ENCODE measurements at regions not wholly inside any gene's neighbourhood (a gene's known extent, or its start where the extent isn't known, plus 50 kb on each side); places are given as distances from the start of the nearest gene placed in this dataset.

DNA sequence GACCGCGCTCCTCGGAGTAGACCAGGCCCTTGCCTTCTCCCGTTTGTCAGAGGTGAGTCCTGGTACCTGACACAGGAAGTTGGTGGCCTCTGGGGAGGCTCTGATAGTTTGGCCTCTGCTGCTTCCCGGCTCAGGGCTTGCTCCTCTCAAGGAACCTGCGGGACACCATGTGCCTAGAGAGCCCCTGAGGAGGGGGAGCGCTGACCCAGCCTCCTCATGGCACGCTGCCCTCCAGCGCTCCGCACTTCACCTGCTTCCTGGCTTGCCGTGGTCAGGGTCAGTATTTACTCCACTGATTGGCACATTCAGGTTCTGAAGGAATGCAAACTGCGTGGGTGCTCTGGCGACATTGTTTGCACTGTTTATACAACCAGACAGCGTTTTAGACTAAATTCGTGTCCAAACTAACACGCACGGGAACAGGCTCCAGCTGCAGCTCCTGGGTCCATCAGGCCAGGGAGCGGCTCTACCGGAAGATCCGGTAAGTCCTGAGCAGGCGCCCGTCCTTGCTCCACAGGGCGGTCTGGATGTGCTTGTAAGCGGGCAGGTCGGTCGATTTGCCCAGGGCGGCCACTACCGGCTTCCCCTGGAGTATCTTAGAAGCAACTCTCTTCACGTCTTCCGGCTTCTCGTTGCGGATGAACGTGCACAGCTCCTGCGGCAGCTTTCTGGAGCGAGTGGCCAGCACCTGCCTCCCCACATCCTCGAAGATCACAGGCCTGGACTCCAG, 121.6 kb upstream of the GRID2 start:
- TF ChIP-seq HNF4G (IDR thresholded peaks at IDR 0.05) (no peak), EGR1 (IDR thresholded peaks at IDR 0.05; ENCODE audit: low read depth in 2 of 2) (no peak), NR2F2 (IDR thresholded peaks at IDR 0.05) (no peak), RAD21 (IDR thresholded peaks at IDR 0.05) (no peak), JUND (IDR thresholded peaks at IDR 0.05) (no peak), FOXA1 (IDR thresholded peaks at IDR 0.05) (no peak)
- TF ChIP-seq, protein P1, sequence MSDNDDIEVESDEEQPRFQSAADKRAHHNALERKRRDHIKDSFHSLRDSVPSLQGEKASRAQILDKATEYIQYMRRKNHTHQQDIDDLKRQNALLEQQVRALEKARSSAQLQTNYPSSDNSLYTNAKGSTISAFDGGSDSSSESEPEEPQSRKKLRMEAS (IDR thresholded peaks at IDR 0.05) = no peak
- TF ChIP-seq, protein P2, sequence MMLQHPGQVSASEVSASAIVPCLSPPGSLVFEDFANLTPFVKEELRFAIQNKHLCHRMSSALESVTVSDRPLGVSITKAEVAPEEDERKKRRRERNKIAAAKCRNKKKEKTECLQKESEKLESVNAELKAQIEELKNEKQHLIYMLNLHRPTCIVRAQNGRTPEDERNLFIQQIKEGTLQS (IDR thresholded peaks at IDR 0.05) = no peak
- TF ChIP-seq, protein P3, sequence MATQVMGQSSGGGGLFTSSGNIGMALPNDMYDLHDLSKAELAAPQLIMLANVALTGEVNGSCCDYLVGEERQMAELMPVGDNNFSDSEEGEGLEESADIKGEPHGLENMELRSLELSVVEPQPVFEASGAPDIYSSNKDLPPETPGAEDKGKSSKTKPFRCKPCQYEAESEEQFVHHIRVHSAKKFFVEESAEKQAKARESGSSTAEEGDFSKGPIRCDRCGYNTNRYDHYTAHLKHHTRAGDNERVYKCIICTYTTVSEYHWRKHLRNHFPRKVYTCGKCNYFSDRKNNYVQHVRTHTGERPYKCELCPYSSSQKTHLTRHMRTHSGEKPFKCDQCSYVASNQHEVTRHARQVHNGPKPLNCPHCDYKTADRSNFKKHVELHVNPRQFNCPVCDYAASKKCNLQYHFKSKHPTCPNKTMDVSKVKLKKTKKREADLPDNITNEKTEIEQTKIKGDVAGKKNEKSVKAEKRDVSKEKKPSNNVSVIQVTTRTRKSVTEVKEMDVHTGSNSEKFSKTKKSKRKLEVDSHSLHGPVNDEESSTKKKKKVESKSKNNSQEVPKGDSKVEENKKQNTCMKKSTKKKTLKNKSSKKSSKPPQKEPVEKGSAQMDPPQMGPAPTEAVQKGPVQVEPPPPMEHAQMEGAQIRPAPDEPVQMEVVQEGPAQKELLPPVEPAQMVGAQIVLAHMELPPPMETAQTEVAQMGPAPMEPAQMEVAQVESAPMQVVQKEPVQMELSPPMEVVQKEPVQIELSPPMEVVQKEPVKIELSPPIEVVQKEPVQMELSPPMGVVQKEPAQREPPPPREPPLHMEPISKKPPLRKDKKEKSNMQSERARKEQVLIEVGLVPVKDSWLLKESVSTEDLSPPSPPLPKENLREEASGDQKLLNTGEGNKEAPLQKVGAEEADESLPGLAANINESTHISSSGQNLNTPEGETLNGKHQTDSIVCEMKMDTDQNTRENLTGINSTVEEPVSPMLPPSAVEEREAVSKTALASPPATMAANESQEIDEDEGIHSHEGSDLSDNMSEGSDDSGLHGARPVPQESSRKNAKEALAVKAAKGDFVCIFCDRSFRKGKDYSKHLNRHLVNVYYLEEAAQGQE (IDR thresholded peaks at IDR 0.05) = no peak
- no peak overlapping the region for H3K9ac ChIP-seq (ENCODE audit: low read depth in 1 of 2, low read length in 2 of 2)
- H3K4me3 ChIP-seq (ENCODE audit: low read depth in 1 of 3, low read length in 3 of 3) = no peak overlapping the region
- no peak overlapping the region for H3K27ac ChIP-seq (ENCODE audit: low read depth in 1 of 2, low read length in 2 of 2)
- DNase-seq (ENCODE audit: low spot score) = no peak
- no peaks in the 10 kb centered on the region for H3K27me3 ChIP-seq (ENCODE audit: control insufficient read depth in 4 of 4, insufficient read depth in 4 of 4, low read length in 3 of 4)
- H3K36me3 ChIP-seq (ENCODE audit: control insufficient read depth in 4 of 4, insufficient read depth in 3 of 4, low read depth in 1 of 4, low read length in 3 of 4) = no peaks in the 10 kb centered on the region
- H3K4me1 ChIP-seq (ENCODE audit: control insufficient read depth in 4 of 4, insufficient read depth in 4 of 4, low read length in 3 of 4) = no peaks in the 10 kb centered on the region
- H3K9me3 ChIP-seq (ENCODE audit: control insufficient read depth in 4 of 4, low read length in 3 of 4) = peaks cover 0 to 4% (median 0%) of the 10 kb centered on the region in 4 donors
- WGBS = 91% methylated on average over 36 of the region's 36 CpGs

DNA sequence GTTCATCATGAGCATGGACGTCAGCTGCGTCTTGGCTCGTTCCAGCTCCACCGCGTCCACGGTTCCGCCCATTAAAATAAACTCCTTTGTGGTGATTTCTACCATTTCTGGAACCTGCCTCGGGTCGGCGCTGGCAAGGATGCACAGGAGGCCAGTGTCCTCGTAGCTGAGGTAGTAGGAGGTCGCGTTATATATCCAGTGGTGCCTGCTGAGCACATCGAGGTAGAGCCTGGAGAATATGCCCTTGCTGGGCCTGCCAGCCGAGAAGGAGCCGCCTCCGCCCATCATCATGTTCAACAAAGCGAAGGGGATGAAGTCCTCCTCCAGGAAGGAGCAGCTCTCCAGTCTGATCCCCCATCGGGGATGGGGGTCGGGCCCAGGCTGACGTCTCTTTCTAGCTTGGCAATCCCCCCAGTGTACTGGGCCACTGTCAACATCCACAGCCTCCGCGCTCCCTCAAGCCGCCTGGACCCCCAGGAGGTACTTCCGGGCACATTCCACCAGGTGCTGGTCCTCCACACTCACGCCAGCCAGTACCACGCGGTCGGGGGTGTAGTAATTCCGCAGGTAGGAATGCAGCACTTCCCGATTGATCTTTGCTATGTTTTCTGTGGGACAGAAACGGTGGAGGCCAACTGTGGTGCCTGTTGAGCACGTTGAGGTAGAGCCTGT, 120.9 kb upstream of the GRID2 start:
- H3K27me3 ChIP-seq (ENCODE audit: control insufficient read depth in 4 of 4, insufficient read depth in 4 of 4, low read length in 3 of 4) = no peaks in the 10 kb centered on the region
- 89% methylated on average over 33 of the region's 33 CpGs for WGBS
- H3K9me3 ChIP-seq (ENCODE audit: control insufficient read depth in 4 of 4, low read length in 3 of 4) = peaks cover 0 to 4% (median 0%) of the 10 kb centered on the region in 4 donors
- DNase-seq (ENCODE audit: low spot score) = no peak
- TF ChIP-seq, protein P4, sequence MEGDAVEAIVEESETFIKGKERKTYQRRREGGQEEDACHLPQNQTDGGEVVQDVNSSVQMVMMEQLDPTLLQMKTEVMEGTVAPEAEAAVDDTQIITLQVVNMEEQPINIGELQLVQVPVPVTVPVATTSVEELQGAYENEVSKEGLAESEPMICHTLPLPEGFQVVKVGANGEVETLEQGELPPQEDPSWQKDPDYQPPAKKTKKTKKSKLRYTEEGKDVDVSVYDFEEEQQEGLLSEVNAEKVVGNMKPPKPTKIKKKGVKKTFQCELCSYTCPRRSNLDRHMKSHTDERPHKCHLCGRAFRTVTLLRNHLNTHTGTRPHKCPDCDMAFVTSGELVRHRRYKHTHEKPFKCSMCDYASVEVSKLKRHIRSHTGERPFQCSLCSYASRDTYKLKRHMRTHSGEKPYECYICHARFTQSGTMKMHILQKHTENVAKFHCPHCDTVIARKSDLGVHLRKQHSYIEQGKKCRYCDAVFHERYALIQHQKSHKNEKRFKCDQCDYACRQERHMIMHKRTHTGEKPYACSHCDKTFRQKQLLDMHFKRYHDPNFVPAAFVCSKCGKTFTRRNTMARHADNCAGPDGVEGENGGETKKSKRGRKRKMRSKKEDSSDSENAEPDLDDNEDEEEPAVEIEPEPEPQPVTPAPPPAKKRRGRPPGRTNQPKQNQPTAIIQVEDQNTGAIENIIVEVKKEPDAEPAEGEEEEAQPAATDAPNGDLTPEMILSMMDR (IDR thresholded peaks at IDR 0.05; ENCODE audit: low read depth, low read length, missing input control) = no peak
- no peak for TF ChIP-seq FOXA2 (IDR thresholded peaks at IDR 0.05)
- TF ChIP-seq, protein P1 (IDR thresholded peaks at IDR 0.05) = no peak
- TF ChIP-seq HNF4A (conservative IDR thresholded peaks at IDR 0.05) = no peak
- no peak for TF ChIP-seq SP1 (IDR thresholded peaks at IDR 0.05)
- TF ChIP-seq TAF1 (conservative IDR thresholded peaks at IDR 0.05) = no peak
- TF ChIP-seq NR2F2 (IDR thresholded peaks at IDR 0.05) = no peak
- TF ChIP-seq RAD21 (IDR thresholded peaks at IDR 0.05) = no peak
- TF ChIP-seq FOXA1 (IDR thresholded peaks at IDR 0.05) = no peak
- TF ChIP-seq YY1 (IDR thresholded peaks at IDR 0.05) = no peak
- TF ChIP-seq, protein P5, sequence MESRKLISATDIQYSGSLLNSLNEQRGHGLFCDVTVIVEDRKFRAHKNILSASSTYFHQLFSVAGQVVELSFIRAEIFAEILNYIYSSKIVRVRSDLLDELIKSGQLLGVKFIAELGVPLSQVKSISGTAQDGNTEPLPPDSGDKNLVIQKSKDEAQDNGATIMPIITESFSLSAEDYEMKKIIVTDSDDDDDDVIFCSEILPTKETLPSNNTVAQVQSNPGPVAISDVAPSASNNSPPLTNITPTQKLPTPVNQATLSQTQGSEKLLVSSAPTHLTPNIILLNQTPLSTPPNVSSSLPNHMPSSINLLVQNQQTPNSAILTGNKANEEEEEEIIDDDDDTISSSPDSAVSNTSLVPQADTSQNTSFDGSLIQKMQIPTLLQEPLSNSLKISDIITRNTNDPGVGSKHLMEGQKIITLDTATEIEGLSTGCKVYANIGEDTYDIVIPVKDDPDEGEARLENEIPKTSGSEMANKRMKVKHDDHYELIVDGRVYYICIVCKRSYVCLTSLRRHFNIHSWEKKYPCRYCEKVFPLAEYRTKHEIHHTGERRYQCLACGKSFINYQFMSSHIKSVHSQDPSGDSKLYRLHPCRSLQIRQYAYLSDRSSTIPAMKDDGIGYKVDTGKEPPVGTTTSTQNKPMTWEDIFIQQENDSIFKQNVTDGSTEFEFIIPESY (IDR thresholded peaks at IDR 0.05) = no peak
- TF ChIP-seq RXRA (IDR thresholded peaks at IDR 0.05) = no peak
- no peaks in the 10 kb centered on the region for H3K4me1 ChIP-seq (ENCODE audit: control insufficient read depth in 4 of 4, insufficient read depth in 4 of 4, low read length in 3 of 4)
- no peak overlapping the region for H3K9ac ChIP-seq (ENCODE audit: low read depth in 1 of 2, low read length in 2 of 2)
- H3K36me3 ChIP-seq (ENCODE audit: control insufficient read depth in 4 of 4, insufficient read depth in 3 of 4, low read depth in 1 of 4, low read length in 3 of 4) = no peaks in the 10 kb centered on the region
- no peak overlapping the region for H3K27ac ChIP-seq (ENCODE audit: low read depth in 1 of 2, low read length in 2 of 2)
- no peak overlapping the region for H3K4me3 ChIP-seq (ENCODE audit: low read depth in 1 of 3, low read length in 3 of 3)
